Middle frontal gyrus (tissue), 1 donor: ENCODE measurements at regions not wholly inside any gene's neighbourhood (a gene's known extent, or its start where the extent isn't known, plus 50 kb on each side); places are given as distances from the start of the nearest gene placed in this dataset.

ENCODE experiments used
- DNase-seq: peaks from one replicate; pipeline ENCODE4 v3.0.0-alpha.2; 2015; ENCODE audit warnings: low spot score; ENCODE audit errors: extremely low spot score

GRCh38 chr15:36332301-36332700 lies 247.1 kb upstream of the CDIN1 start:
- DNase-seq, result no peak

- DNase-seq, result no peak
Measured at GRCh38 chr15:36332896-36333295, 246.5 kb upstream of the CDIN1 start.

GRCh38 chr15:36334059-36334458 lies 245.4 kb upstream of the CDIN1 start:
- no peak for DNase-seq

GRCh38 chr15:36335224-36335623 lies 244.2 kb upstream of the CDIN1 start:
- DNase-seq, result no peak

DNA sequence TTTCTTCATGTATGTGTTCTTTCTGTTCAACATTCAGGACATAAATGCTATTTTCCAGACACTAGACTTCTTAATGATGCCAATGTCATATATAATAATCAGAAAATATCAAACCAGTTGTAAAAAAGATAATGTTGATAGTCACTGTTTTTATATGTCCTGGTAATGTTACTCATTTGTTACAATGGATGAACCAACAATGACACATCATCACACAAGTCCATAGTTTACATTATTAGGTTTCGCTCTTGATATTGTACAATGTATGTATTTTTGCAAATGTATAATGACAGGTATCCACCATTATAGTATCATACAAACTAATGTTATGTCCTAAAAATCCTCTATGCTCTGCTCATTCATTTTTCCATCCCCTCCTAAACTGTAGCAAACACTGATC lies 243.8 kb upstream of the CDIN1 start:
- no peak for DNase-seq

DNA sequence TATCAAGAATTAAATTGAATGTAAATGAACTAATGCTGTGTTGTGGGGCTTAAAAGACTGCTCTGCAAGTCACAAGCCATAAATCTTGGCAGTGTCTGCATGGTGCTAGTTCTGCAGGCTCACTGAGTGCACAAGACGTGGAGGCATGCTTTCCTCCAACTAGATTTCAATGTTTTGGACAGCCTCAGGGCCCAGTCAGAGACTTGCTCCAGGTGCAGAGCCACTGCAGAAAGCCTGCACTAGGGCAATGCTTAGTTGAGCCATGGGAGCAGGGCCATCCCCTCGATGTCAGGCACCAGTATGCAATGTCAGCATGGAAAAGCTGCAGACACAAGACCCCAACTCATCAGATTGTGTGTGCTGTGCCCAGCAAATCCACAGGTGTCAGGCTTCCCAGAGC lies 234.5 kb upstream of the CDIN1 start:
- no peak for DNase-seq

DNA sequence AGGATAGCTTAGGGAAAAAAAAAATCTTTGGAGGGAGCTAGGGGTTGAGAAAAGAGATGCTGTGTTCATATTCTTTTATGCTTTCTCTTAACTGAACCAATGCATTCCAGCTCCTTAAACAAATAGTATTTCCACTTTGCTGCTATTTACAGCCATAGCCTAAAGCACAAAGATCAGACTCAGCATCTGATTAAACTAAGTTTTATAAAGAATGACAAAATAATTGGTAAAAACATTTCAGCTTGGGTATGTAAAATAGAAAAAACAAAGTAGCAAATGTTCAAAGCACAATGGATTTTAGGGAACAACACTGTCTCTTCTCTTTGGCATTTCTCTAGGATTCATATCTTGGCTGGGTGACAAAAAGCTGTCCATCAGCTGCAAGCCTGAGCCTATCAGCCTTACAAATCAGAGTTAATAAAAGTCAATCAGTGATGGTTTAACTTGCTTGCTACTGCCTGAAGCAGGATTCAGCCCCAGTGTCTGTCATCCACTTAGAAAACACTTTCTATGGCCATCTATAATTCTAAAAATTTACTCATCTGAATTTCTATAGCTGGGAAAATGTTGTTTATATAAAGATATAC lies 232.1 kb upstream of the CDIN1 start:
- DNase-seq, result no peak

DNA sequence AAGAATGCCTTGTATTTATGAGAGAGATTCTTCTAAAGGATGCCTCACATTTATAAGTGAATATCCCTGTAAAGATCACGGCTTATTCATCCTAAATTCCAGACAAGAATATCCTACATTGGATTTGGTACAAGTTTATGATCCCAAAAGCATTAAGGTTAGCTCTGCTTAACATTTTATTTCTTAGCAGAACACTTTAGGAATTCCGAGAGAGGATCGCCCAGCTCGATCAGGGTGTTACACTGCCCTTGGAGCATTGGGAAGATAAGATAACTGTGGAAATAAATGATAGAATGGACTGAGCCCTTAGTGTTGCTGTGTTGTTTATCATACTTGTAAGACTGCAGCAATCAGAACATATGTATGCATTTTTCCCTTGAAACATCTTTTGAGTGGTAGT lies 223.0 kb upstream of the CDIN1 start:
- no peak for DNase-seq

GRCh38 chr15:36356978-36357601 lies 222.3 kb upstream of the CDIN1 start:
- DNase-seq, result no peak

DNA sequence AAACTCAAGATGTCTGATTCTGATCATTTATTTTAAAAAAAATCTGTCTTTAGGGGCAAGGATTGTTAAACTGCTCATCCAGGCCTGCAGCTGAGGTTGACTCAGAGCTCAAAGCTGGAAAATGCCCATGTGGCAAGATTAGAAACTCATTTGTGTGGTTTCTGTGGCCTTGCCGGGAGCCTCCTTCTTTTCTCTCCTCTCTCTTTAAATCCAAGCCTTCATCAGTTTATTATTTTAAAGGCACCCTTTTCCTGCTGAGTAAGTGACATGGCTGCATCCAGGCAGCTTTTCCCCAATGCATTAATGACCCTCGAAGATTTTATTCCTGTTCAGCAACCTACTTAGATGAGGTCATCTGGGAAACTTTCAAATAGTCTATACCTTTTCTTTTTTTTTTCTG lies 221.3 kb upstream of the CDIN1 start:
- DNase-seq, result no peak

GRCh38 chr15:36358523-36358922 lies 220.9 kb upstream of the CDIN1 start:
- DNase-seq, result no peak

DNA sequence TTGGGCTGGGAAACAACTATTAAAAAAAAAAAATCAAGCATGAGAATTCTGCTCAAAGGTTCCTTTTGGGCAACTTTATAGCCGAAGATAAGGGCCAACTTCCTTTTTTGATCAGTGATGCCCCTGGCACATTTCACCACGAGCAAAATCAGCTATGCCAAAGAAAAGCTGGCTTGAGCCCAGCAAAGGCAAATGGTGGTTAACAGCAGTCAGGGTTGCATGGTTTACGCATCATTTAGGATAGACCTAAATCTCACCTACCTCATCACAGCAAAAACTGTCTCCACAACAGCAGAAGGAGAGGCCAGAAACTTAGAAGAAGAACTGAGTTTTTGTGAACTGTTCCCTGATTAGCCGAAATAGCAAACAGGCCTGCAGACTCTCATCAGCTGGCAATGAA lies 220.1 kb upstream of the CDIN1 start:
- no peak for DNase-seq

GRCh38 chr15:36361351-36361870 lies 218.0 kb upstream of the CDIN1 start:
- DNase-seq, result no peak

- DNase-seq, result no peak
Measured at GRCh38 chr15:36362509-36362915, 216.9 kb upstream of the CDIN1 start.

DNA sequence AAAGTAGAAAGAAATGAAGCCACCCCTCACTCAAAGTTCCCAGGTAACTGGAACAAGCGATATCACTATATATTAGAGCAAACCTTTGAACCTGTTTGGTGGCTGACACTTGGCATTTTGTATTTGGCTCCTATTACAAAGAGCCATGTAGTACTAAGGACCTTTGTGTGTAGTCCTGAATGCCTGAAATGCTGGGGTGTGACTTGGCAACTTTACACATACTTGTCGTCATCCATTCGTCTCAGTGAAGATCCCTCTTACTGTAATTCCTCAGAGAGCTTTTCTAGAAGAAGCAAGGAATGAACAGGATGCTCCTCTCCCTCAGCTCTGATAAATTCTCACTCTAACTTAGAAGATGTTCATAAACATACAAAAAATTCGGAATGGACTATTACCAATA lies 216.1 kb upstream of the CDIN1 start:
- DNase-seq, result no peak

GRCh38 chr15:36364377-36364776 lies 215.0 kb upstream of the CDIN1 start:
- no peak for DNase-seq

DNA sequence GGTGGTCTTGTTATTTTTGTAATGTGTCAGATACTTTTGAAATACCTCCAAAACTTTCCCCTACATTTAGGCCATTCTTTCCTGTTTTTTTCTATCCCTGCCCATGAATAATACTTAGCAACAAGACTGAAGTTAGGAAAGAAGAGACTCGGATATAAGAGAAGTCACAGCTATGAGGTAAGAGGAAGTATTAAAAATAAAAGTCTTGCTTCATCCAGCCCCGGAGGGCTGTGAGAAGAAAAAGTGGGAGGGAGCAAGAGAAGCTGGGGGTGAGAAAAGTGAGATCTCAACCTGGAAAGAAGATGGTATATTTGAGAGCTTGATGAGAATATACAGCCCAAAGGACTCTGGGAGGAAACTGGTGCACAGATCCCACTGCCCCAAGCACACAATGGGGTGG lies 213.5 kb upstream of the CDIN1 start:
- DNase-seq, result no peak

GRCh38 chr15:36370051-36370730 lies 209.2 kb upstream of the CDIN1 start:
- no peak for DNase-seq

- no peak for DNase-seq
Measured at GRCh38 chr15:36370731-36371112, 208.7 kb upstream of the CDIN1 start.

GRCh38 chr15:36371509-36371908 lies 207.9 kb upstream of the CDIN1 start:
- DNase-seq, result no peak

GRCh38 chr15:36372968-36373367 lies 206.5 kb upstream of the CDIN1 start:
- DNase-seq, result no peak

DNA sequence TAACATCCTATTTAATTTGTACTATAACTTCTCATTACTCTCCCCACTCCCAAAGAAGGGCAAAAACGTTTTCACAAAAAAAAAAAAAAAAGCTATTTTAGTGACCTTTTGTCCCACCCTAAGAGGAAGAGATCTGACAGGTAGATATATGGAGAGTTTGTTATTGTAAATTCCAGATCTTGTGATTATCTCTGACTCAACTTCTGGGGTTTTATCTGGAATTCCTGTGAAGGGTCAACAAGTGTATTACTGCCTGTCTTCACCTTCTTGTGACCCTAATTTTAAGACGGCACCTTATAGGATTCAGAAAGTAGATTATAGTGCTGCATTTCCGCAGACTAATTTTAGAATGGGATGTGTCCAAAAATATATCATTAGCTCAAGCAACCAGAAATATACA lies 205.9 kb upstream of the CDIN1 start:
- DNase-seq, result no peak

DNA sequence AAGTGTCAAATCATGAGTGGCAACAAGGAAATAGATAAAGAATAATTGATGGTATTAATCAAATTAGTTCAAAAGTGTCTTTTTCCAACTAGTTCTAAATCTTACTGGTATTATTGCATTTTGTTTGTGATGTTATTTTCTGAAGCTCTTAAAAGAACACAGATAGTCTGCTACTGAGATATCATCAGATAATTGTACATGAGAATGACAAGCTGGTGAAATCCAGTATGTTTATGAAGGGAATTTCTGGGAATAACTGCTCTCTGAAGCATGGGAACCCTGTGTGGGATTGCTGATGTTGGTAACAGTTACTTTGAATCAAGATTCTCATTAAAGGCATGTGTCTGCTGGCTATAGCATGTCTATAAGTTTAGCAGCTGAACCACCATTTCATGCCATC lies 190.3 kb upstream of the CDIN1 start:
- DNase-seq, result no peak
